ENCODE measurements at regions not wholly inside any gene's neighbourhood (a gene's known extent, or its start where the extent isn't known, plus 50 kb on each side); places are given as distances from the start of the nearest gene placed in this dataset.

DNA sequence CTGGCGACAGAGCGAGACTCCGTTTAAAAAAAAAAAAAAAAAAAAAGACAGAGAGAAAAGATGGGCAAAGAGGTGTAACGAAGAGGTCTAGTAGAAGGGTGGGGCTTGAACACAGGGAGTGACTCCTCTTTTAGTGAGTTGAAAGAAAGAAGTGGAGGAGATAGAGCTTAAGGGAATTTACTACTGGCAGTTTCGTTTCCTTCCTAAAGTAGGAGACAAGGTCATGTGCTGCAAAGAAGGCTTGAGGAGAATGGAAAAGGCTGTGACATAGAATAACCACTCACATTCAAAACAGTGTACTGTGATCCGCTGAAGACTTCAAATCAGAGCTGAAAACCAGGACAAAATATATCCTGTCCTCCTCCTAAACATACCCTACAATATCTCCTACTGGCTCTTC is 63.8 kb upstream of the EIF2S2 start:
- no peak for DNase-seq (ENCODE audit: low spot score)
- TF ChIP-seq, protein P1, sequence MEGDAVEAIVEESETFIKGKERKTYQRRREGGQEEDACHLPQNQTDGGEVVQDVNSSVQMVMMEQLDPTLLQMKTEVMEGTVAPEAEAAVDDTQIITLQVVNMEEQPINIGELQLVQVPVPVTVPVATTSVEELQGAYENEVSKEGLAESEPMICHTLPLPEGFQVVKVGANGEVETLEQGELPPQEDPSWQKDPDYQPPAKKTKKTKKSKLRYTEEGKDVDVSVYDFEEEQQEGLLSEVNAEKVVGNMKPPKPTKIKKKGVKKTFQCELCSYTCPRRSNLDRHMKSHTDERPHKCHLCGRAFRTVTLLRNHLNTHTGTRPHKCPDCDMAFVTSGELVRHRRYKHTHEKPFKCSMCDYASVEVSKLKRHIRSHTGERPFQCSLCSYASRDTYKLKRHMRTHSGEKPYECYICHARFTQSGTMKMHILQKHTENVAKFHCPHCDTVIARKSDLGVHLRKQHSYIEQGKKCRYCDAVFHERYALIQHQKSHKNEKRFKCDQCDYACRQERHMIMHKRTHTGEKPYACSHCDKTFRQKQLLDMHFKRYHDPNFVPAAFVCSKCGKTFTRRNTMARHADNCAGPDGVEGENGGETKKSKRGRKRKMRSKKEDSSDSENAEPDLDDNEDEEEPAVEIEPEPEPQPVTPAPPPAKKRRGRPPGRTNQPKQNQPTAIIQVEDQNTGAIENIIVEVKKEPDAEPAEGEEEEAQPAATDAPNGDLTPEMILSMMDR (IDR thresholded peaks at IDR 0.05; ENCODE audit: borderline replicate concordance, control extremely low read depth, extremely low read depth, insufficient read depth, missing control alignments) = no peak
- in situ Hi-C loops (cut with MboI; ENCODE audit: low sequenced_read_pairs, unreplicated experiment) = no loop called here

DNA sequence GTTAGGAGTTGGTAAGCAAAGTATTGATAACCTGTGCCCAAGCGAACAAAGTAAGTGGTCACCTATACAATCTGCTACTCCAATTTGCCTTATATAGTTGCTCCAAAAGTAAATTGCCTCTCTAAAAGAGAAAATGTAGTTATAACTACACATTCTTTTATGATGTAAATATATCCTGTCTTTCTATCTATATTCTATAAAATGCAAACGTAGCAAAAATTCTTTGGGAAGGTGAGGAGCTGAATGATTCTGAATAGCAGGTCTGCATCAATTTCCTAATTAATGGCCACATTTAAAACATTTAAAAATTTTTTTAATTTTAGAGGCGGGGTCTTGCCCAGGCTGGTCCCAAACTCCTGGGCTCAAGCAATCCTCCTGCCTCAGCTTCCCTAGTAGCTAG is 64.2 kb upstream of the ASIP start:
- DNase-seq (ENCODE audit: low spot score) = no peak
- in situ Hi-C loops (cut with MboI; ENCODE audit: low sequenced_read_pairs, unreplicated experiment) = no loop called here

DNA sequence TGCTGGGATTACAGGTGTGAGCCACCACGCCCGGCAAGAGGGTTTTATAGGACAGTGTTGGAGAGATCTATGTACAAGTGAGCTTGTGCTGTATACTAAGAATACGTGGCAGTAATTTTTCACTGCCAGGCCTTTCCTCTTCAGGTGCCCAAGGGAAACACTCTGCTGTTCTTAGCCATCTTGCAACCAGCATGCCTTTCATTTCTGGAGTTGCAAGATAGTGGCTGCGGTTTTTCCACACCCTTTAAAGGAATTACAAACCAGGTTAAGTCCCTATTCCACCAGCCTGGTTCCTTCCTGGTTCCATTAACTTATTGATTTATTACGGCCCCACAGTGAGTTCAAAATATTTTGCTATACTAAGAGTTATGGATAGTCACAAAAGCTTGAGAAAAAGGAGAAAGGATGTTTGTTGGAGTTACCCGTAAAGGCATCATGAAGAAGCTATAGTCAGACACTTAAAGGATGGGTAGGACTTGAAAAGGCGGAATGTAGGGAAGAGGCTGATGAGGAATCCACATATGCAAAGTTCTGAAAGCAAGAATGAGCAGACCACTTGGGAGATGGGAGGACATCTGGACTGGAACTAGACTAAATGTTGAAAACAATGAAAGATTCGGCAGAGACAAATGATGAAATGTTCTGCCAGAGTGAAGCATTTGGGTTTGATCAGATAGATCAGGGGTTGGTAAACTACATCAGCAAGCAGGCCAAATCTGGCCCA is 61.4 kb upstream of the ASIP start:
- DNase-seq (ENCODE audit: low spot score) = no peak
- TF ChIP-seq, protein P1 (IDR thresholded peaks at IDR 0.05; ENCODE audit: borderline replicate concordance, control extremely low read depth, extremely low read depth, insufficient read depth, missing control alignments) = no peak
- in situ Hi-C loops (cut with MboI; ENCODE audit: low sequenced_read_pairs, unreplicated experiment) = no loop called here

More for the DNA sequence above, 64.2 kb upstream of the ASIP start:
- TF ChIP-seq, protein P1 (IDR thresholded peaks at IDR 0.05; ENCODE audit: borderline replicate concordance, control extremely low read depth, extremely low read depth, insufficient read depth, missing control alignments) = no peak

DNA sequence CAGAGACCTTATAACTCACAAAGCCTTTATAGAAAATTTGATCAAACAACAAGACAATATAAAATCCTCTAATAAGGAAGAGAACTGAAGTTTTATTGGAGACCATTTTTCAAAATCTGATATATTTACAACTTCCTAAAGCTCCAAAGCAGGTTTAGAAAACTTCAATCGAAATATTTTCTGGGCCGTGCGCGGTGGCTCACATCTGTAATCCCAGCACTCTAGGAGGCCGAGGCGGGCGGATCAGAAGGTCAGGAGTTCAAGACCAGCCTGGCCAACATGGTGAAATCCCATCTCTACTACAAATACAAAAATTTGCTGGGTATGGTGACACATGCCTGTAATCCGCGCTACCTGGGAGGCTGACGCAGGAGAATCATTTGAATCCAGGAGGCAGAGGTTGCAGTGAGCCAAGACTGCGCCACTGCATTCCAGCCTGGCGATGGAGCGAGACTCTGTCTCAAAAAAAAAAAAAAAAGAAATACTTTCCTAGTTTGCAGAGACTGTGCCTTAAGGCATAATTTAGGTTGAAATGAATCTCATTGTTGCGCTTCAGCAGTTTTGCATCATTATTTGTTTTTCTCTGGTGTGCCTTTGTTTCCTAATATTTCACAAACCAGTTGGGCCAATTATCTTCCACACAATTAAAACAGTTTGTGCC is 60.6 kb upstream of the ASIP start:
- no peak for DNase-seq (ENCODE audit: low spot score)
- TF ChIP-seq, protein P1 (IDR thresholded peaks at IDR 0.05; ENCODE audit: borderline replicate concordance, control extremely low read depth, extremely low read depth, insufficient read depth, missing control alignments) = no peak
- in situ Hi-C loops (cut with MboI; ENCODE audit: low sequenced_read_pairs, unreplicated experiment) = no loop called here

DNA sequence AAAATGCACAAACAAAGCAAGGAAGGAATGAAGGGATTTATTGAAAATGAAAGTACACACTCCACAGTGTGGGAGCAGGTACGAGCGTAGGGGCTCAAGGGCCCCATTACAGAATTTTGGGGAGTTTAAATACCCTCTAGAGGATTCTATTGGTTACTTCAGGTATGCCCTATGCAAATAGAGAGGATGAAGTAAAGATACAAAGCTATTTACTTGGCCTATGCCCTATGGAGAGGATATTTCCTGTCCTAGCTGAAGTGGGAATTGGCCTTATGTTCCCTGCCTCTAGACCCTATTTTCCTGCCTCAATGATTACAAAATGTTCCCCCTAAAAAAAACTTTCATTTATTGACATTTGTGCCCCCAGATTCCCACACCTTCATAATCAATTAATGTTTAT is 59.7 kb upstream of the ASIP start:
- TF ChIP-seq, protein P1 (IDR thresholded peaks at IDR 0.05; ENCODE audit: borderline replicate concordance, control extremely low read depth, extremely low read depth, insufficient read depth, missing control alignments) = no peak
- in situ Hi-C loops (cut with MboI; ENCODE audit: low sequenced_read_pairs, unreplicated experiment) = no loop called here
- DNase-seq (ENCODE audit: low spot score) = no peak

DNA sequence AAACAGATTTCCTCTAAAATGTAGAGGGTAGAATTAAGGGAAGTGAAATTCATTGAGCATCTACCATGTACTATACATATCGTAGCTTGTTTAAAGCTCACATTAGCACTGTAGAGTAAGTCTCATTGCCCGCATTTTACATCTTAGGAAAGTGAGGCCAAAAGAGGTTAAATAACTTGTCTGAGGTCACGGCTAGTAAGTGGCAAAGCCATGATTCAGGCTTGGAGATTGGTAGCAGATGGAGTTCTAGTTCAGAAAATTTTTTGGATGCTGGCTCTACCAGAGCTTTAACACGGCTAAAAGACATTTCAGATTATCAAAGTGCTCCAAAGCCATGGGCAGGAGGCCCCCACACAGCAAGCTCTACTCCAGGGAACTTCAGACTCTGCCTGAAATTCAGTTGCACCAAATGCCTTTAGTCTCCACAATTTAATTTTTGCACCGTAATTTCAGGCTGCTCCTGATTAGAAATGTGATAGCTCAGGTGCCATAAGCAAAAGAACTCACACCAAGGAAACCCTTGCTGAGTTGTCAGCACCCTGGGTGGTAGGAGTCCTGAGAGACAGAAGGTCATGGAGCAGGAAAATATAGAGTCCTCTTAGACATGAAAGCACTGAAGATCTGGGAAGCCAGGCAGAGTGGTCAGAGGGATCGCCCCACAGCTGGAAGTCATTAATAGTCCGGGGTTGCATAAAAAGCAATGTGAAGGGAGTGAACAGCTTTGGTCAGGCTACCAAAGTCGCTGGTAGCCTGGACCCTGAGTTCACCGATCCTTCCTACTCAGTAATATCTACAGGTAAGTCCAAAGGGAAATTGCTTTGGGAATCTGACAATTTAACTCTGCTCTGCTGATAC is 55.2 kb upstream of the ASIP start:
- TF ChIP-seq, protein P1 (IDR thresholded peaks at IDR 0.05; ENCODE audit: borderline replicate concordance, control extremely low read depth, extremely low read depth, insufficient read depth, missing control alignments) = no peak
- DNase-seq (ENCODE audit: low spot score) = no peak
- in situ Hi-C loops (cut with MboI; ENCODE audit: low sequenced_read_pairs, unreplicated experiment) = no loop called here
